Stimulated activated CD4-positive, alpha-beta T cell treated with anti-CD3 and anti-CD28 coated beads, Interleukin-12 subunit alpha, Interleukin-12 subunit beta, amount 100 ng/mL, for 4 hours (primary cell): ENCODE measurements at regions not wholly inside any gene's neighbourhood (a gene's known extent, or its start where the extent isn't known, plus 50 kb on each side); places are given as distances from the start of the nearest gene placed in this dataset.

Experiments used
- DNase-seq: peaks from one replicate; pipeline ENCODE4 v3.0.0-alpha.2; 2020

GRCh38 chr3:118408431-118408830 is 626.2 kb downstream of the IGSF11 start:
- DNase-seq = no peak

GRCh38 chr3:118412503-118412902 is 622.1 kb downstream of the IGSF11 start:
- no peak for DNase-seq

GRCh38 chr3:118425272-118425837 is 609.3 kb downstream of the IGSF11 start:
- DNase-seq = no peak

DNA sequence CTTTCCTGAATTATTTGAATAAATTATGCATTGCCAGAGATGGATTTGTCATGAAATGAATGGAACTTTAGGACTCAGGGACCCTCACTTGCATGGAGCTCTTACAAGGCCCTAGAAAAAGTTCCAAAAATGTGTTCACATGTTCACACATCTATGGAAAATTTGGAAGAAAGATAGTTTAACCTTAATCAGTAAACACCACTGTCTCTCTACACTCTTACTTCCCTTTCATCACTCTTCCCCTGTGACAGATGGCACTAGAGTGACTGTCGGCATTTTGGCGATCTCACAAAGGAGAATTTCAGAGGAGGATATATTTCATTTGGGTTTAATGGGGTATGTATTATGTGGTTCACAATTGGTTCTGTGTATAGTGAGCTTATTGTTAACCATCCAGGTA is 600.8 kb downstream of the IGSF11 start:
- DNase-seq = no peak

DNA sequence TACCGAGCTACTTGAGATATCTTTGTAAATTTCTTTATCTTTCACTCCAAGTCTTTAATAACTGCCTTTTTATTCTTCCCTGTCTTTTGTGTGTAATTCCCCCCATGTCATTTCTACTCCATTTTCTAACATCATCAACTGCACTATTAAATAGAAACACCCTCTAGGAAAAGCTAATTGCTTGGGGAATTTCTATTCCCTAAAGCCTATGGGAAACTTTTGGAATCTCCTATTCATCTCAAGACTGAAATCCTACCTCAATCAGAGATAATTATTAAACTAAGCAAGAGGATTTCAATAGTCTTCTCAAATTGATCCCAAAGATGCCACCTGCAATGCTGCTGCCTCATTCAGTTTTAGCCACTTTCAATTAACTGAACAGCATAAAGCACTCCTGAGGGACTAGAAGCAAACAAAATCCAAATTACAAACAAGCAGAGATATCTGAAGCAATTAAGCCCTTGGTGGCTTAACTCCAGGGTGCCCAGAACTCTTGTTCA is 598.7 kb downstream of the IGSF11 start:
- no peak for DNase-seq

GRCh38 chr3:118436697-118437262 is 597.9 kb downstream of the IGSF11 start:
- no peak for DNase-seq

DNA sequence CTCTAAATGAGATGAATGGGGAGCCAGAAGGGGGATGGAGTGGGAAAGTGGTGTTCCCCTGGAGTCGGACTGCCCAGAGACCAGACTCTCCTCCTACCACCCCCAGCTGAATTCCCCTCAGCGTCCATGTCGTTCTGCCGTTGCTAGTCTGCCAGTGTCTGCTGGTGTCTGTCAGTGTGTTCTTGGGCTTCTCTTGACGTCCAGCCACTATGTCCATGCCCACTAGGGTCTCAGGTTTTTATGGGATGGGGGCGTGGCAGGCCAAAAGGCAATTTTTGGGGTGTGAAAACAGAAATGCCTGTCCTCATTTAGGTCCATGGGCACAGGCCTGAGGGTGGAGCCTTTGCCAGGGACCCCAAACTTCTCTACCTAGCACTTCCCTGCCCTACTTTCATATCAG is 589.6 kb downstream of the IGSF11 start:
- DNase-seq = no peak

- DNase-seq = no peak
Measured at GRCh38 chr3:118447339-118447738, 587.3 kb downstream of the IGSF11 start.

DNA sequence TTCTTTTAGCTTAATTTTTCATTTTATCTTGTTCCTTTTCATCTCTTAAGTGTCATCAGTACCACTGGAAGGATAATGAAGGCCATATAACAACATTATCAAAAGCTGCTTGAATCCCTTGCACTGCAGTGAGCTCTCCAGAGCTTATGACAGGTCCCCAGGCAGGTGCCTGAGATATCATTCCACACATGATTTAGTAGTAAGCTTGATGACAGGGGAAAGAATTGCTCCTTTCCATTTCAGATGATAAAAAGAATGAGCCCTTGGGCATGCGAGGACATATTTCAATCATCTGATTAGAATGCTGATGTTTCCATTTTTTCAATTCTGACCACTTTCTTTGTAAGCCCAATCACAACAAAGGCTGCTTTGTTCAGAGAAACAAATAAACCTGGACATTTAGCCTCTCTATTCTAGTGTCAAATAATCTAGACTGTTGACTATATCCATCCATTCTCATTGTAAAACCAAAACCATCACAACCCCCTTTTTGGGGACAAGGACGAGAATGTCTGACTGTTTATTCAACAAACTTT is 567.8 kb downstream of the IGSF11 start:
- DNase-seq = no peak

- no peak for DNase-seq
Measured at GRCh38 chr3:118468801-118469200, 565.8 kb downstream of the IGSF11 start.

GRCh38 chr3:118472586-118472985 is 562.1 kb downstream of the IGSF11 start:
- no peak for DNase-seq

- no peak for DNase-seq
Measured at GRCh38 chr3:118473343-118473742, 561.3 kb downstream of the IGSF11 start.

GRCh38 chr3:118476885-118477618 is 557.6 kb downstream of the IGSF11 start:
- DNase-seq = no peak

DNA sequence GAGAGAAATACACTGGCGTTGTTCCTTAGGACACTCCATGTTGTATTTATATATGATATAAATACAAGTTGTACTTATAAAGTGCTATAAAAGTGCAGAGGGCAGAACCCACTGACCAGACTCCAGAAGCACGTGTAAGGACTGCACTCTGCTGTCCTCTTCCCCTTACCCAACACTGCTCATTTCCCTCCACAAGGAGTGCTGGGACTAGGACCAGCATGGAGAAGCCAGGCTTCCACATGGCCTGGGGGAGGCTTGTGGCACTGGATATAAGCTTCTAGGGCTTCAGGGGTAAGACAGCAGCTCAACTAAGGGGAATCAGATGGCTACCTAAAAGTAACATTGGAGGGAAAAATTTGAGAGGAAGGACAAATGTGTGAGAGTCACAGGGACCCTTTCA is 556.9 kb downstream of the IGSF11 start:
- no peak for DNase-seq

GRCh38 chr3:118478706-118479276 is 555.9 kb downstream of the IGSF11 start:
- DNase-seq = no peak

GRCh38 chr3:118479376-118479775 is 555.3 kb downstream of the IGSF11 start:
- no peak for DNase-seq

DNA sequence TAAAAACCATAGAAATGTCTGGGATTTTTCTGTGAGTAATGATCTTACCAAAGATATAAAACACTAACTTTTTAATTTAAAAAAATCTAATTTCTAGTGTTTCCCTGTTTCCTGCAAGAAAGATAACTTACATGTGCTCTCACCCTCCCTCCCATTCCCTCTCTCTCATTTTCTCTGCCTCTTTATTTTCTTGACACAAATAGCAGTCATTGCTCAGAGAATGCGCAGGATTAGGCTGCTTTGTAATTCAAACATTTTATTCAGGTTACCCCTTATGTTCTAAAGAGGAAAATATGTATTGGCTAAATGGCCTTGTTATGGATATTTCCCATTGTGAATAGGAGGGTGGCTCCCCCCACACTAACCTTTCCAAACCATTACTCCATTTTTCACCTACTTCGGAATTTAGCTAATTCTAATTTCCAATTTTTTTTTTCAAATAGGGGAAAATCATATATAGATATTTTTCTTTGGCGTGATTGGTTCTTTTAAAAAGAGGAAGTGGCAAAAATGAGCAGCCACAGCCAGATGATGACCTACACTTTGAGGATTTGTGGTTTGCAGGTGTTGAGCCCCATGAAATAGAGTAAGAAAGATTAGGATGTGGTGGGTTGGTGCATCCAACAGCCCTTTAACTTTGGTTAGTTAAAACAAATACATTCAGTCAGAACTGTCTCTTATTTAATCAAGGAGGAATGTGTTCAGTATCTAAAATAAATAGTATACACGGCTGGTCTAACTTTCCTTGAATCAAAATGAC is 554.4 kb downstream of the IGSF11 start:
- DNase-seq = no peak

GRCh38 chr3:118485693-118486092 is 549.0 kb downstream of the IGSF11 start:
- DNase-seq = no peak

DNA sequence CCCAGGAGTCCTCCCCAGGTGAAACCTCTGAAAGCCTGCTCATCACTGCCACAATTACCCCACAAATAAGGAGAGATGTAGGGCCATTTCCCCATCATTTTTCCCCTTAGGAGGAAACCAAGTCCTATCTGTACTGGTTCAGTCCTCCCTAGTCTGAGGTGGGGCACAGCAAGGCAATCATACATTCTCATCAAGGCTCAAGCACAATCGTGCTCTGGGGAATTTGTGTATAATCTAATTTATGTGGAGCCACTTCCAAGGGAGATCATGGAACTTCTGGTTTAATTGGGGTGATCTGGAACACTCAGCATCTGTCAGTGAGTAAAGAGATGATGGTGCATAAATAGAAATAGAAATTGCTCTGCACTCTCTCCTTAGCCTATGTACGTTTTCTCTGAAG is 546.9 kb downstream of the IGSF11 start:
- no peak for DNase-seq

DNA sequence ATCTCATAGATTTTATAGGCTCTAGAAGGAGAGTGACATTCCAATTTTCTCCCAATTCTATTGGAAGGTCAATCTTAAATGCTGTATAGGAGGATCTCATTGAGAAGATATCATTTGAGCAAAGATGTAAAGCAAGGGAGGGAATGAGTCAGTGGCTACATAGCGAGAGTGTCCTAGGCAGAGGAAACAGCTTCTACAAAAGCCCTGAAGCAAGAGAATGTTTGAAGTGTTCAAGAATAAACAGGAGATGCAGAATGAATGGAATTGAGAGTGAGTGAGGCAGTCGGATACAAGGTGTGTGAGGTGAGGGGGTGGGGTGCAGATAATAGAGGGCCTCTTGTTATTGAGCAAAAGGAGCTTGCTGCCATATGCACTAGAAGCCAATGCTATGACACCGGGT is 545.9 kb downstream of the IGSF11 start:
- no peak for DNase-seq

DNA sequence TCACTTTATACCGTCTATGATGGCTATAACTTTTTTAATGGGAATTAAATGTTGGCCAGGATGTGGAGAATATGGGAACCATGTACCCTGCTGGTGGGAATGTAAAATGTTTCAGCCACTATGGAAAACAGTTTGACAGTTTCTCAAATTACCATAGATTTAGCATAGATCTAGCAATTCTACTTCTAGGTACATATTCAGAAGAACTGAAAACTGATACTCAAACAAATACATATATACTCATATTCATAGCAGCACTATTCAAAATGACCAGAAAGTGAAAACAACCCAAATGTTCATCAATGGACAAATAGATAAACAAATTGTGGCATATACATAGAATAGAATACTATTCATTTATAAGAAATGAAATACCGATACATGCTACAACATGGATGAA is 539.4 kb downstream of the IGSF11 start:
- DNase-seq = no peak

DNA sequence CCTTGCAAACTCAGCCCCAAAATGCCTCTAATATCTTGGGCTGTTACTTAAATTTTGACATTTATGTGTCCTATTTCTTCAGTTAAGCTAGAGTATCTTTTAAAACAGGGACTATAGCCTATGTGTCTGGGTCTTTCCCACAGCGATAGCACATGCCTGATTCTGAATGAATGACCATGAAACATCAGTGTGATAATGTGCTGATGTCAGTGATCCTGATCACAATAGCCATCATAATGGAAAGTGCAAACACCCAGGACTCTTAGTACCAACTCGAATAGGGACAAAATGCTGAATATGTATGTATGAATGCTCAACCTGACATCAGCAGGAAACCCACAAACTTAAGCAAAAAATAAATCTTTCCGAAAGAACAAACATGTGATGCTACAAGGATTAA is 537.4 kb downstream of the IGSF11 start:
- no peak for DNase-seq

DNA sequence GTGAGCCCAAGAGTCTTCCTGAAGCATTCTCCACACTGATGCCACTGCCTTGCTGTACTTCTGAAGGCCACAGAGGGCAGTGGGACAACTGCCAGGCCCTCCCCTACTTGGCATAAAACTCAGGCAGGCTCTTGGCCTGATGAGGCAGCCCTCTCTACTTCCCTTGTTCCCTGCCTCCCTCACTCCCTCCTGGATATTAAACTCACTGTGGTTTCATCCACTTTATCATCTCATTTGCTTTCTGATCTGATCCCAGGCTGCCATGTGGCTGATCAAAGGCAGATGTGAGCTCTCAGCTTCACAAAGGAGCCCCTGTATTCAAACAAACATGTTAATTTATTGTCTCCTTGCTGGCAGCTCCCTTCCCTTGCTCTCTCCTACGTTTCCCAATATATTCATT is 533.5 kb downstream of the IGSF11 start:
- no peak for DNase-seq
